ENCODE measurements at regions not wholly inside any gene's neighbourhood (a gene's known extent, or its start where the extent isn't known, plus 50 kb on each side); places are given as distances from the start of the nearest gene placed in this dataset.

GRCh38 chr2:198259496-198259895, 455.1 kb downstream of the PLCL1 start:
- dilution Hi-C loops (cut with MboI; ENCODE audit: extremely low pct_ligation_motif_present, low sequenced_read_pairs): no loop called here
- H3K79me2 ChIP-seq (ENCODE audit: control insufficient read depth, insufficient read depth, low read length): no peaks in the 10 kb centered on the region

More at GRCh38 chr2:198259496-198259895, 455.1 kb downstream of the PLCL1 start:
- TF ChIP-seq POLR2AphosphoS5 (IDR thresholded peaks at IDR 0.05; ENCODE audit: insufficient read depth, low read depth, low read length): no peak
- TF ChIP-seq, protein P1, sequence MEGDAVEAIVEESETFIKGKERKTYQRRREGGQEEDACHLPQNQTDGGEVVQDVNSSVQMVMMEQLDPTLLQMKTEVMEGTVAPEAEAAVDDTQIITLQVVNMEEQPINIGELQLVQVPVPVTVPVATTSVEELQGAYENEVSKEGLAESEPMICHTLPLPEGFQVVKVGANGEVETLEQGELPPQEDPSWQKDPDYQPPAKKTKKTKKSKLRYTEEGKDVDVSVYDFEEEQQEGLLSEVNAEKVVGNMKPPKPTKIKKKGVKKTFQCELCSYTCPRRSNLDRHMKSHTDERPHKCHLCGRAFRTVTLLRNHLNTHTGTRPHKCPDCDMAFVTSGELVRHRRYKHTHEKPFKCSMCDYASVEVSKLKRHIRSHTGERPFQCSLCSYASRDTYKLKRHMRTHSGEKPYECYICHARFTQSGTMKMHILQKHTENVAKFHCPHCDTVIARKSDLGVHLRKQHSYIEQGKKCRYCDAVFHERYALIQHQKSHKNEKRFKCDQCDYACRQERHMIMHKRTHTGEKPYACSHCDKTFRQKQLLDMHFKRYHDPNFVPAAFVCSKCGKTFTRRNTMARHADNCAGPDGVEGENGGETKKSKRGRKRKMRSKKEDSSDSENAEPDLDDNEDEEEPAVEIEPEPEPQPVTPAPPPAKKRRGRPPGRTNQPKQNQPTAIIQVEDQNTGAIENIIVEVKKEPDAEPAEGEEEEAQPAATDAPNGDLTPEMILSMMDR (IDR thresholded peaks at IDR 0.05; ENCODE audit: extremely low read depth in 1 of 2, insufficient read depth in 1 of 2, low read depth in 1 of 2, low read length in 2 of 2): no peak
- TF ChIP-seq MAX (IDR thresholded peaks at IDR 0.05; ENCODE audit: insufficient read depth, insufficient read length): no peak
- TF ChIP-seq JUN (IDR thresholded peaks at IDR 0.05; ENCODE audit: borderline replicate concordance, insufficient read depth, insufficient read length, low read depth): no peak
- TF ChIP-seq MYC (IDR thresholded peaks at IDR 0.05; ENCODE audit: low read depth, low read length): no peak
- TF ChIP-seq GATA2 (IDR thresholded peaks at IDR 0.05; ENCODE audit: insufficient read depth, insufficient read length, low read depth, low read length): no peak
- no peak for TF ChIP-seq FOS (IDR thresholded peaks at IDR 0.05; ENCODE audit: borderline replicate concordance, insufficient read depth, low read length)
- intact Hi-C loops (cut with micrococcal nuclease): no loop called here
- Histone ChIP-seq H3K9me1 (replicated peaks; ENCODE audit: control insufficient read depth, extremely low read depth, insufficient read depth, low read length) (no peaks in the 10 kb centered on the region), H2AFZ (ENCODE audit: low read depth, low read length) (no peak overlapping the region), H3K4me2 (ENCODE audit: insufficient read depth, low read length) (no peak overlapping the region), H3K9me3 (replicated peaks; ENCODE audit: control insufficient read depth, insufficient read depth, low read length) (no peaks in the 10 kb centered on the region), H3K27ac (ENCODE audit: insufficient read depth, low read depth, low read length) (no peak overlapping the region), H3K4me1 (ENCODE audit: control insufficient read depth, extremely low read depth, insufficient read depth, low read length) (no peaks in the 10 kb centered on the region), H4K20me1 (replicated peaks; ENCODE audit: control insufficient read depth, extremely low read depth, insufficient read depth, low read length) (no peaks in the 10 kb centered on the region), H3K4me3 (replicated peaks in 1 of 3; ENCODE audit: insufficient read depth in 1 of 3, low read depth in 1 of 3, low read length in 3 of 3) (no peak overlapping the region), H3K36me3 (ENCODE audit: control insufficient read depth in 2 of 2, extremely low read depth in 1 of 2, insufficient read depth in 2 of 2, low read length in 2 of 2) (no peaks in the 10 kb centered on the region), H3K9ac (replicated peaks; ENCODE audit: extremely low read depth, insufficient read depth, low read length) (no peak overlapping the region), H3K27me3 (ENCODE audit: control insufficient read depth in 2 of 2, insufficient read depth in 2 of 2, low read length in 2 of 2) (no peaks in the 10 kb centered on the region)
- no TSS peak for BruUV-seq (replicated peaks)
- FAIRE-seq: no peak
- ChIA-PET POLR2A (no interaction called here), CTCF (interaction anchor here (1.2 to 1.8 kb wide), 2 partner anchors 19 to 55 kb away, joined by 3 to 7 read pairs; no protein-coding TSS in a partner anchor)
- DNase-seq (ENCODE audit: low read depth, low spot score): no peak
